Cortex of kidney (tissue), 1 donor: ENCODE measurements at regions not wholly inside any gene's neighbourhood (a gene's known extent, or its start where the extent isn't known, plus 50 kb on each side); places are given as distances from the start of the nearest gene placed in this dataset.

Experiments
- DNase-seq: peaks from one replicate; lab custom pipeline; 2025; lab: John Stamatoyannopoulos, UW

DNA sequence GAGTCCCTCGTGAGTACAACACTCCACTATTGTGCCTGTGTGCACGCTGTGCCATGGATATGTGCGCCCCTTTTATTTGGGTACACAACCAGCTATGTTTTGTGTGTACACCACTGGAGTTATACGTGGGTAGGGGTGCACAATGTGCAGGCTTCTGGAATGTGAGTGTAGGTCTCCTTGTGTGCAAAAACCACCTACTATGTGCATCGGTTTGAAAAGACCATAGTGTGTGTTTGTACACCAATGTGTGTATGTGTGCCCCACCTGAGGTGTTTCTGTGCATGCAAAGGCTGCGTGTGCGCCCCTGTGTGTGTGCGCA is 86.4 kb upstream of the ALDH1L1 start:
- DNase-seq: no peak

DNA sequence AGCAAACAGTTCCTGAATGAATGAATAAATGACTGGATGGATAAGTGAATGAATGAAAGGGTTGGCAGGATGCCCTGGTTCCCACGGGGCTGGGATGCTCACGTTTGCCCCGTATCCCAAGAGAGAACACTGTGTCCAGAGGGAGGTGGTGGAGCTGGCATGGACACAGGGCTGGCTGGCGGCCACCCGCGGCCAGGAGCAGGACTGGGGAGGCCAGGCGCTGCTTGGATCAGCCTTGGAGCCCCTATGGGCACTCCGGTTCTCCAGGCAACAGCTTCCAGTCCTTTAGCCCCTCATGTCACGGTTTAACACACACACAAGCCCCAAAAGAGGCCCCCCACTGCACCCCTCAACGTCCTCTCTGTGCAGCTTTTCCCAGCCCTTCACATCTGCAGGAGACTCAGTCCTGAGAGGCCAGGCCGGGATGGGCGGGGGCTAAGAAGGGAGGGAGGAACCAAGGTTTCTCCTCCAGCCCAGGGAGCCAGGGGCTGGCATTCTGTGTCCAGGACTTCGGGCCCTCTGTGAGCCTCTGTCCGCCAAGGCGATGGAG is 86.0 kb upstream of the ALDH1L1 start:
- no peak for DNase-seq

DNA sequence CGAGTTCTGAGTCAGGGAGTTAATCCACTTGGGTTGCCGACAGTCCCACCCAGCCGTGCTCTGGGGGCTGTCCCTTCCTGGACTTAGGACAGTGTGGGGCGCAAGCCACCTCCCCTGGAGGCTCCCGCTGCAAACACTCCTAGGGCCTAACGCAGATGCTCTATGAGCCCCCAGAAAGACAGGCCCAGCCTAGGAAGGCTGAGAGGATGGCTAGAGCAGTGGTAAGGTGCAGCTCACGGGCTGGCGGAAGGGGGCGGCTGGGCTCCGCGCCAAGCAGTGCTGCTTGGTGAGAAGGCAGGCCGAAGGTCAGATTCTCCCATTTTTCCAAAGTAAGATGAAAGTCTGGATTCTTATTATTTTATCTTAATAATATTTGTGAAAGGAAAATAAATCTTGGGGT is 84.6 kb upstream of the ALDH1L1 start:
- no peak for DNase-seq

DNA sequence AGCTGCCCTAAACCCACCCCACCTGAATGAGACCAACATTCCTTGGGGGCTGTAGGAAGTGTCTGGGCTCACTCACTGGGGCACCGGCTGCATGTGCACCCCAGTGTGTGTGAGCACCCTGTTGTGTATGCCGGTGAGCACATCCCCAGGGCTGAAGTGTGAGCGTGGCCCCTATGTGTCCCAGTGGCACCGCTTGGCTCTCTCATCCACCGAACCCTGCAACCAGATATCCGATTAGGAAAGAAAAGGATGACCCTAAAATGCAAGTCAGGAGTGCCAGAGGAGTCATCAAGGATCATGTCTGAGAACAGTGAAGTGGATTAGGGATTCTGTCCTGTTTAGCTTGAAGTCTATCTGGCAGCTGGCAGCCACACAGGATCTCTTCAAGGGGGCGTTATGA is 84.0 kb upstream of the ALDH1L1 start:
- DNase-seq: no peak

DNA sequence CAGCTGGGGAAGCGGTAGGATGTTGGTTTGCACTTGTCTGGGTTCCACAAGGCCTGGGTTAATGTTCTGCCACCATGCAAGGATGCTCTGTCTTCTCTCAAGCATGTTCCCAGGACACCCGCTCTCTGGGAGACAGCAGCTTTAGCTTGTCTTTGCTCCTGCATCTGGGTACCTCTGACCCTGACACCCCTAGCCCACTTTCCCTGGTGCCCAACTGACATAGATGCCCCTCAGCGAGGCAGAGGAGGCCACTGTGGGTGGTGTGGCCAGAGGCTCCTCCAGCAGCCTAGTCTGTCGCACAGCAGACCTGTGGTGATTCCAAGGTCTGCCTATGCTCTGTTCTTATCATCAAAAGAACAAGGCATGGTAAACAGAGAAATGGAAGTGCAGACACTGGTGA is 83.6 kb upstream of the ALDH1L1 start:
- no peak for DNase-seq

DNA sequence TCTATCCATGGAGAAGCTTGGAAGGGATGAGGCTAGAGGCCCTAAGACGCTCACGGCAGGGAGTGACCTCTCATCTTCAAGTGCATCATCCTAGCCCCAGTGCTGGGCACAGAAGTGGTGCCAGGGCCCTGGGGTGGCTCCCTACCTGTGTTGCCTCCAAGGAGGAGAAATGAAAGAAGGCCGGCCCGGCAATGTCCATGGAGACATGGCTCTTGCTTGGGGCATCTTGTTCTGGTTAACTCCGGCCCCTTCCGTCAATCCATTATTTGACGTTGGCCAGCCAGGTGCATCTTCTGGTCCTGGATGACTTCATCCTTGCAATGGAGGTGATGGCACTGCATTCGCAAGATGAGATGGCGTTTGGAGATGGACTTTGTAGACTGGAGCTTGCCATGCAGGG is 83.2 kb upstream of the ALDH1L1 start:
- no peak for DNase-seq

DNA sequence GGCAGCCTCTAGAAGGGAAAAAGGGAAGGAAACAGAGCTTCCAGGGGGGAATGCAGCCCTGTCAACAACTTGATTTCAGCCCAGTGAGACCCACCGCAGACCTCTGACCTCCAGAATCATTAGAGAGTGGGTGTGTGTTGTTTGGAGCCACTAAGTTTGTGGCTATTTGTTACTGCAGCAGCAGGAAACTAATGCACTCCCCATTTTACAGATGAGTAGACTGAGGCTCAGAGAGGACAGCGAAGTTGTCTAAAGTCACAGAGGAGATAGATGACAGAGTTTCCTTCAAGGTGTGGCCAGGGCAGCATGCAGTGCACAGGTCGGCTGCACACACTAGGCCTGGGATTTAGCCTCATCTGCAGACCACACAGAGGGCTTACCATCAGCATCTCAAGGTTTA is 81.8 kb upstream of the ALDH1L1 start:
- DNase-seq: no peak

DNA sequence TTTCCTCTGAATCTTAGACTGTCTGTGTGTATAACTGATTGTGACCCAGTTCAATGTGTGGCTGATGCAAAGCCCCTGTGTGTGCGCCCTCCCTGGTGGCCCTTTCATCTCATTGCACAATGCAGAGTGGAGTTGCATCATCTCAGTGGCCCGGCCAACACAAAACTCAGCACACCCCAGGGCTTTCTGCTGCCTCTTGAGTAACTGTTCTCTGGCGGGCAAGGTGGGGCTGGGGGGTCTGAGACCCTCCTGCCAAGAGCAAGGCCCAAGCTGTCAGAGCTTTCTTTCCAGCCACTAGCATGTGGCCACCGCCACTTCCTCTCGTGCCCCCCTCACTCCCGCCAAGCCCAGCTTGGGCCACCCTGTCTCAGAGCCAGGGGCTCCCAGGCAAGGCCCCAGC is 80.7 kb upstream of the ALDH1L1 start:
- DNase-seq: no peak

DNA sequence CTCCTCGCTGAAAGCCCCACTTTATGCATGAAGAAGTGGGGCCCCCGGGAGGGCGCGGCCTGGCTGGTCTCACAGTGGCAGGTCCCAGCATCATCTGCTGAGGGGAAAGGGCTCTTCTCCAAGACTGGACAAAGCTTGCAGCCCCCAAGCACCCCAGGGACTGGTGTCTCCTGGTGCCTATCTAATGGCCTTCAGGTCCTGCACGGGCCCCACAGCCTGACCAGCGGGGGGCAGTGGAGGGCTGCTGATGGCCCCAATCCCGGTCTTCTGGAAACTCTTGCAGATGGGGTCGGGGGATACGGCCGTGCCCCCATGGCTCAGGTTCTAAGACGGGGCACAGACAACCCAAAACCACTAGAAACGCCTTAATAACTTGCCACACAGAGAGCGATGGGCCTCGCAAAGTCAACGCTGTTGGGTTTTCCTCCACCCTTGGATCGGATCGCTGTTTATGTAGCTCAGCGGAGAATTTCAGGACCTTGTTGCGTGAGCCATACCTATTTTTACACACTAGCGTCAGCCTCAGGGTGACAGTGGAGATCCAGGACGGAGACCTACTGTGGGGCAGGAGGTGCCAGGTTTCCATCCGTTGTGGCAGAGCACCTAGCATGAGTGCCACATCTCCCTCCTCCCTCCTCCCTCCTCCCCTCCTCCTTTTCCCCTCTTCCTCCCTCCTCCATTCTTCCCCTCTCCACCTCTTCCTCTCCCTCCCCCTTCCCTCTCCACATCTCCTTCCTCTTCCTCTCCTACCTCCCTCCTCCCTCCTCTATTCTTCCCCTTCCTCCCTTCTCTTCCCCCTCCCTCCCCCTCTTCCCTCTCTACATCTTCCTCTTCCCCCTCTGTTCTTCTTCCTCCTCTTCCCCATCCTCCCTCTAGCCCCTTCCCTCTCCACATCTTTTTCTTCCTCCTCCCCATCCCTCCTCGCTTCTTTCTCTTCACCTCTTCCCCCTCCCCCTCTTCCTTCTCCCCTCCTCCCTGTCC is 79.3 kb upstream of the ALDH1L1 start:
- no peak for DNase-seq

DNA sequence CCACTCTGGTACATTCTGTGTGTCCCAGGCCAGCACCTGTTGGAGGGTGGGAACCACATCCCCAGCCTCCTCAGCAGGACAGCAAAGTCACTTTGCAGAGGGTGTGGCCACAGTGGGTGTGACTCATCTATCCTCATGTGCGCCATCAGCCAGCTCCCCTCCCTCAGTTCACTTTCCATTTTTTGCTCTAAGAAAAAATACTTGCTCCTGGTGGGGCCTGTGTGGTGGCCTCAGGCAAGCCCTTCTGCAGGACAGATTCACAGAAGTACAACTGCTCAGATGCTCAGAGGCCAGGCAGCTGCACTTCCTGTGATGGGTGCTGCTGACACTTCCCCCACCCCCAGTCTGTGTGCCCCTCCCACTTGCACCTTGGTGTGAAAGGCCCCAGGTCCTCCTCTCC is 78.3 kb upstream of the ALDH1L1 start:
- DNase-seq: no peak

DNA sequence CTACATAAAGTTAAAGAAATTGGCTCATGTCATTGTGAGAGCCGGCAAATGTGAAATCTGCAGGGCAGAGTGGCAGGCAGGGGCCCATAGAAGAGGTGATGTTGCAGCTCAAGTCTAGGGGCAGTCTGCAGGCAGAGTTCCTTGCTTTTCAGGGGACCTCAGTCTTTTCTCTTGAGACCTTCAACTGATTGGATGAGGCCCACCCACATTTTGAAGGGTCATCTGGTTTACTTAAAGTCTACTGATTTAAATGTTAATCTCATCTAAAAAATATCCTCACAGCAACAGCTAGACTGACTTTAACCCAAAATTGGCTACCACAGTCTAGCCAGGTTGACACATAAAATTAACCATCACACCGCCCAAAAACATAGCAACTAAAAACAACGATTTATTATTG is 77.6 kb upstream of the ALDH1L1 start:
- no peak for DNase-seq

DNA sequence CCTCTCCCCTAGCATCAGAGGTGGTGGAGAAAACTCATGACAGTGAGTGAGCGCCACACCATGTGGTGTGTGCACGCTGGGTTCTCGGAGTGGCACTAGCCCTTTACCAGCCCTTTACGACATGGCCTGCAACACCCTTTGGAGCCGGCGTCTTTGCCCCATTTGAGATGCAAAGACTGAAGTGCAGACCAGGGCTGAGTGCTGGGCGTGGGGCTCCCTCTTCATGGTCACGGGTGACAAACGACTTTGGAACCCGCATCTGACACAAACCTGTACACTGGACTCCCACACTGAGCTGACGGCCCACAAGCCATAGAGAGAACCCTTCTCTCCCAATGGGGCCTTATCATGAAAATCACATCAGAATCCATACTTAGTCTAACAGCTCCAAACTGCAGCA is 76.8 kb upstream of the ALDH1L1 start:
- DNase-seq: no peak

DNA sequence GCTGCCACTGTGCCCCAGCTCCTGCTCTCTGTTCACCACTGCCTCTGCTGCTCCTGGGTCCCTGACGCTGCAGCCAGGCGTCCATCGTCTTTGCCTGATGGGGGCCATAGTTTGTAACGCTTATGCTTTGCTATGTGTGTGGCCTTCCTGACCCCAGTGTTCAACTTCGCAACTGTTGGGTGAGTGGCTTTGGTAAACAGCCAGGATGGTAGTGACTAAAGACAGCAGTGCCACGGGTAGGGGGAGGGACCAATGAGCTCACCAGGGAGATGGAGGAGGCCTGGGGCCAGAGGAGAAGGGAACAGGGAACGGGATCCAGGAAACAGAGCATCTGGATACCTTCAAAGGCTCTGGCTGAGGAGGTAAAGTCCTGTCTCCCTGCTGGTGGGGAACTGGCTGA is 75.9 kb upstream of the ALDH1L1 start:
- DNase-seq: no peak

DNA sequence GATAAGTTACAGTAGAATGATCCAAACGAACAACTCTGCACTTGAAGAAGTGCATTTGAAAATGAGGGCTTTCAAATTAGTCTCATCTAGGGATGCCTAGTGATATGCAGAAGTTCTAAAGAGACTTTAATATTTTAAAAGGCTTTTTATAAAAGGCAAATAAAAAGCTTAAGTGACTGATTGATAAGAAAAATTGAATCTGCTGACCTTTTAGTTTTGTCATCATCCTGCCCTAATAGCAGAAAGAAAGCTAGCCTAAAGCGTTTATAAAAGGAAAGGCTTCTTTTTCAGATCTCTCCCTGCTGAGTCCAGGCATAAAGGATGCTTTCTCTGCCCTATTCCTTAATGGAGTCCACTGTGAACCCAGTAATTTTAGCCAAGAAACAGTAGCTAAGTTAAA is 72.7 kb upstream of the ALDH1L1 start:
- no peak for DNase-seq

DNA sequence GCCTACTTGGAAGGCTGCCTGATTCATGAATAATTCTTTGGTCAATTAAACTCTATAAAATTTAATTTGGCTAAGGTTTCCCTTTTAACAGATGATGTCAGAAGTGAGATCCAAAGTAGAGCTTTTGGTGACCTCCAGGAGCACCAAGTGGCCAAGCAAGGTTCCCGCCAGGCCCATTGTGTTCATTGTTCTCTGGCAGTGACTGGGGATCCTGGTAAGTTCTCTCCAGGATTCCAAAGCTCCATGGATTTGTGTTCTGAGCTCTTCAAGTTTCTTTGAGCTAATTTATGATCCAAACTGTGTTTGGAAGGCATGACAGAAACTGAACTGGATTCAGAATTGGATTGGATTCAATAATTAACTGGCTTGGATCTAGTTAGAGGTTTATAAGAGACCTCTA is 72.0 kb upstream of the ALDH1L1 start:
- DNase-seq: no peak

DNA sequence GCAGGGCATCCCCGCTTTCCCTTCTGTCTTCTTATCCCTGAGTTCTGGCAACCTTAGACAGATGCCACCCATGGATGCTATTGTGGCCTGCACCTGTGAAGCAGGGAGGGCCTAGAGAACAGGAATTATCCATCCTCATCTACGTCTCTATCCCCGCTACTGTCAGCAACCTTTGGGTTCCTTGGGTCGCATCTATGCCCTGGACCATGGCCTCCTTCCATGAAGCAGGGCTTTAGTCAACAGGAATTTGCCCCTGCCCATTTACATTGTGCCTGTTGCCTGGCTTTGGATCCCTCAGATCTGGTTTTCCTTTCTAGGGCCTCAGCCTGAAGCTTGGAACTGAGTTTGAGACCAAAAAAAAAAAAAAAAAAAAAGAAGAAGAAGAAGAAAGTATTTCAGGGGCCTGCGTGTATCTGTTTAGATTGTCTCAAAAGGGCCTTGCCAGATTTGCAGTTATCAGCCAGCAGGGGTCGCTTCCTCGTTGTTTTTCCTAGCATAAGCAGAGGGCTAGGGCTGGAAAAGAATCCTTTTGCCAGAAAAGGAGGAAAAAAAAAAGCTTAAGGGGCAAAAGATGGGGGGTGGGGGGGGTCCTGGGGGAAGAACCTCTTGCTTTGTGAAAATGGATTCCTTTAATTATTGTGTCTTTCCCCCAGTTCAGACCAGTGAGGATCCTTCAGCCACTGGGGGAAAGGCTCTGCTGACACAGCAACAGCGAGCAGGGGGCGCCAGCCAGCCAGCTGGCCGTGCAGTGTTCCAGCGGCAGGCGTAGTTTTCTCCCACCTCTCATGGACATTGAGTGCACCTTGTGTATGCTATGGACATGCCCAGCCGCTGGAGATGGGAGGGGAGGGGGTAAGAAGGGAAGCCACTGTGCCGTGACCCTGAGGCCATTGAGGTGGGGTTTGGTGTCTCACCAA is 65.7 kb upstream of the ALDH1L1 start:
- DNase-seq: no peak
